DOHH2 (cell line): ENCODE measurements at regions not wholly inside any gene's neighbourhood (a gene's known extent, or its start where the extent isn't known, plus 50 kb on each side); places are given as distances from the start of the nearest gene placed in this dataset.

Experiments used
- H3F3A ChIP-seq: fragments of 200-600 bp; sonication (generic), shearing (Covaris generic); 2 replicates; pipeline ENCODE4 v1.6.0; 2016; ENCODE audit warnings: antibody characterized with exemption, mild to moderate bottlenecking; ENCODE audit not compliant: control insufficient read depth, insufficient read depth
- H3K27ac ChIP-seq: fragments of 200-600 bp; sonication (generic); 2 replicates; pipeline ENCODE4 v1.5.1; 2014; ENCODE audit warnings: low read depth, mild to moderate bottlenecking, low read length, moderate library complexity
- H3K27me3 ChIP-seq: fragments of 200-600 bp; sonication (generic); 2 replicates; pipeline ENCODE4 v1.6.1; 2014; ENCODE audit warnings: mild to moderate bottlenecking, low read length, mixed read lengths; ENCODE audit not compliant: control insufficient read depth
- H3K36me3 ChIP-seq: fragments of 200-600 bp; sonication (generic); 2 replicates; pipeline ENCODE4 v1.6.1; 2014; ENCODE audit warnings: mild to moderate bottlenecking, low read length, moderate library complexity, mixed read lengths; ENCODE audit not compliant: control insufficient read depth
- H3K4me1 ChIP-seq: fragments of 200-600 bp; sonication (generic); 2 replicates; pipeline ENCODE4 v1.6.1; 2014; ENCODE audit warnings: mild to moderate bottlenecking, low read length, mixed read lengths; ENCODE audit not compliant: control insufficient read depth
- H3K4me2 ChIP-seq: fragments of 200-600 bp; sonication (generic); 2 replicates; pipeline ENCODE4 v1.6.0; 2014; ENCODE audit warnings: mild to moderate bottlenecking, low read length, moderate library complexity
- H3K4me3 ChIP-seq: fragments of 200-600 bp; sonication (generic); 2 replicates; pipeline ENCODE4 v1.5.1; 2014; ENCODE audit warnings: mild to moderate bottlenecking, low read length, mixed read lengths
- H3K79me2 ChIP-seq: fragments of 200-600 bp; sonication (generic); 2 replicates; pipeline ENCODE4 v1.6.1; 2014; ENCODE audit warnings: mild to moderate bottlenecking, low read length, mixed read lengths; ENCODE audit not compliant: control insufficient read depth
- H3K9me2 ChIP-seq: fragments of 200-600 bp; sonication (generic); replicated peaks from 2 replicates; pipeline ENCODE4 v1.6.1; 2014; ENCODE audit warnings: mild to moderate bottlenecking, low read length, mixed read lengths; ENCODE audit not compliant: control insufficient read depth
- H3K9me3 ChIP-seq: fragments of 200-600 bp; sonication (generic); 2 replicates; pipeline ENCODE4 v1.6.1; 2014; ENCODE audit warnings: antibody characterized with exemption, low read length, mixed read lengths; ENCODE audit not compliant: control insufficient read depth, insufficient read depth
- H4K20me1 ChIP-seq: fragments of 200-600 bp; sonication (generic); 2 replicates; pipeline ENCODE4 v1.6.0; 2014; ENCODE audit warnings: low read depth, mild to moderate bottlenecking, antibody characterized with exemption, low read length, moderate library complexity; ENCODE audit not compliant: control insufficient read depth, insufficient read depth
- CTCF ChIP-seq: fragments of 200-600 bp; sonication (generic); IDR thresholded peaks from one replicate; pipeline ENCODE4 v1.5.1; 2014; ENCODE audit warnings: antibody characterized with exemption, mild to moderate bottlenecking, low read depth, low read length; ENCODE audit not compliant: poor library complexity, severe bottlenecking
- EZH2phosphoT487 ChIP-seq: fragments of 200-600 bp; sonication (generic); IDR thresholded peaks from 2 replicates; pipeline ENCODE4 v1.6.1; 2017; ENCODE audit warnings: borderline replicate concordance, mild to moderate bottlenecking, antibody characterized with exemption, low read length, moderate library complexity, mixed read lengths

- Histone ChIP-seq H3K4me3 (no peak overlapping the region), H3K9me3 (no peaks in the 10 kb centered on the region), H3K79me2 (no peaks in the 10 kb centered on the region), H3F3A (no peaks in the 10 kb centered on the region), H3K4me2 (no peak overlapping the region), H3K9me2 (no peaks in the 10 kb centered on the region), H3K27ac (no peak overlapping the region), H3K36me3 (no peaks in the 10 kb centered on the region), H3K27me3 (no peaks in the 10 kb centered on the region), H3K4me1 (no peaks in the 10 kb centered on the region), H4K20me1 (no peaks in the 10 kb centered on the region)
- no peak for TF ChIP-seq CTCF
- no peak for TF ChIP-seq EZH2phosphoT487
These were observed 587.3 kb downstream of the GABRG2 start for GRCh38 chr5:162654661-162655405.

- H3K79me2 ChIP-seq: no peaks in the 10 kb centered on the region
- H3K4me1 ChIP-seq: no peaks in the 10 kb centered on the region
- H3K27ac ChIP-seq: no peak overlapping the region
- no peaks in the 10 kb centered on the region for H4K20me1 ChIP-seq
- H3K9me2 ChIP-seq: no peaks in the 10 kb centered on the region
- no peaks in the 10 kb centered on the region for H3F3A ChIP-seq
- TF ChIP-seq CTCF (no peak), EZH2phosphoT487 (no peak)
- no peaks in the 10 kb centered on the region for H3K9me3 ChIP-seq
- no peak overlapping the region for H3K4me3 ChIP-seq
- no peaks in the 10 kb centered on the region for H3K36me3 ChIP-seq
- no peaks in the 10 kb centered on the region for H3K27me3 ChIP-seq
- no peak overlapping the region for H3K4me2 ChIP-seq
These were observed 589.5 kb downstream of the GABRG2 start for GRCh38 chr5:162657076-162657475.

- Histone ChIP-seq H3K27ac (no peak overlapping the region), H3K36me3 (no peaks in the 10 kb centered on the region), H3K79me2 (no peaks in the 10 kb centered on the region), H3F3A (no peaks in the 10 kb centered on the region), H3K27me3 (no peaks in the 10 kb centered on the region), H3K4me2 (no peak overlapping the region), H3K9me3 (no peaks in the 10 kb centered on the region), H3K9me2 (no peaks in the 10 kb centered on the region), H4K20me1 (no peaks in the 10 kb centered on the region), H3K4me1 (no peaks in the 10 kb centered on the region), H3K4me3 (no peak overlapping the region)
- TF ChIP-seq CTCF: no peak
- no peak for TF ChIP-seq EZH2phosphoT487
These were observed 597.3 kb downstream of the GABRG2 start for GRCh38 chr5:162664846-162665245.
